HG03103 (cell line): ENCODE measurements at regions not wholly inside any gene's neighbourhood (a gene's known extent, or its start where the extent isn't known, plus 50 kb on each side); places are given as distances from the start of the nearest gene placed in this dataset.

ENCODE experiments used
- ATAC-seq: cut with Tn5 transposase; IDR thresholded peaks from one replicate; pipeline ENCODE4 v1.9.1; 2021; ENCODE audit warnings: low read depth; ENCODE audit not compliant: unreplicated experiment

GRCh38 chr2:7660816-7661215 lies 743.6 kb downstream of the RNF144A start:
- ATAC-seq: no peak

DNA sequence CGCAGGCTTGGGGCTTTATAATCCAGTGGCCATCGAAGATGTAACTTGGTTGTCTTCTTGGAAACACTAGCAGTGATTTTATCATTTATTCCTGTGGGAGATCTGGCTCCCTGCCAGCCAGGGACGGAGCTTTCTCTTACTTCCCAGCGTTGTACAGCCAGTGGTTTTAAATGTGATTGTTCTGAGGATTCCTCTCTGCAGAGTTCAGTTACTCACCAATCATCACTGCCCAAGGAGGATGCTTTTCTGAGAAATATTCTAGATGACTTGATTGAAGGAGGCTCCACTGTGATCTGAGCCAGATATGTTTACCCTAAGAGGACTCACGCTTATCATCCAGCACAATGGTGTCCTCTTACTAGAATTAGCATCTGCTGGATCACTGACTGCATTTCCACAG lies 744.3 kb downstream of the RNF144A start:
- no peak for ATAC-seq

- ATAC-seq: no peak
Measured at GRCh38 chr2:7665880-7666279, 748.7 kb downstream of the RNF144A start.

DNA sequence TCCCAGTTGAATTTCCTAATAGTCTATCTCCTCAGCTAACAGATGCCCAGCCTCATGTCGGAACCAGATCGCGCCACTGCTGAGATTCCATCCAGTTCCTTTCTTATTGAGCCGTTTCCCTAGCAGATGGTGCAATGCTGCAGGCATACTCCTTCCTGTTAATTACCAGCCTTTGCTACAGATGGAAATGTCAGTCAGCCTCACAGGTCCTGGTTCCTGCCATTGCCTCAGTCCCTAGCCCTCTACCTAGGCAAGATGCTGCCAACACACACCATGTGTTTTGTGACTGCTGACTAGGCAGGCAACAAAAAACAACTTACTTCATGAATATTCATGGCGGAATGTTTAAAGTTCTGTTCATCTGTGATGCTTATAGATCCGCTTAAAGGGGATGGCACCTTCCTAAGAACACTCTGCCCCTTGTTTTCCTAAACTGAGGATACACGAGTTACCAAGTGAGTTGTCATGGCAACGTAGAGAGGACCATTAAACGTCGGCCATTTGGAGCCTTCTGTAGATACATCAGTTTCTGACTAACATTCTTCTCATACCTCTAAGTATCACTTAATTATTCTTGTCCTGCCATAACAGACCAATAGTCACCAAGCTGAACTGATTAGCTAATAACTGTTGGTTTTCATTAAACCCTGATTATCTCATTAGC lies 749.5 kb downstream of the RNF144A start:
- ATAC-seq: no peak

DNA sequence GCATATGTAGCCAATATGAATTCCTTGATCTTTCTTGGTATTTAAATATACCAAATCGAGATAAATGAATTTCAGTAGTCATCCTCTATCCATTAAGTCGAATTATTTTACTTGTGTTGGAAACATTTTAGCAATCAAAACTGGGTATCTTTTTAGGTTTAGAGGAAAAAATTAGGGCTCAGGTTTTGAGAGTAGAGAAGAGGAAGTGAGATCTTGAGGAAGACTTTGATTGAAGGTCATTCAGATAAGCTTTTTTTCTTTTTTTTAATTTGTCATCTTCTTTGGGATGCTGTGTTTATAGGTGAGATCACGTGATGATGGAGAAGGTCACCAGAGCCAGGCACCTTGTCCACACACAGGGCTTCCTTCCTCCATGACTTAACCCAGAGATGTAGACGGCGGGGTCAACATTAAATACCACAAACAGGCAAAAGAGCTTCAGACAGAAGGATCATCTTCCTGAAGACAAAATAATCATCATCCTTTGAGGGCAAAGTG lies 750.1 kb downstream of the RNF144A start:
- ATAC-seq: no peak

- ATAC-seq: no peak
Measured at GRCh38 chr2:7670905-7671641, 753.9 kb downstream of the RNF144A start.

DNA sequence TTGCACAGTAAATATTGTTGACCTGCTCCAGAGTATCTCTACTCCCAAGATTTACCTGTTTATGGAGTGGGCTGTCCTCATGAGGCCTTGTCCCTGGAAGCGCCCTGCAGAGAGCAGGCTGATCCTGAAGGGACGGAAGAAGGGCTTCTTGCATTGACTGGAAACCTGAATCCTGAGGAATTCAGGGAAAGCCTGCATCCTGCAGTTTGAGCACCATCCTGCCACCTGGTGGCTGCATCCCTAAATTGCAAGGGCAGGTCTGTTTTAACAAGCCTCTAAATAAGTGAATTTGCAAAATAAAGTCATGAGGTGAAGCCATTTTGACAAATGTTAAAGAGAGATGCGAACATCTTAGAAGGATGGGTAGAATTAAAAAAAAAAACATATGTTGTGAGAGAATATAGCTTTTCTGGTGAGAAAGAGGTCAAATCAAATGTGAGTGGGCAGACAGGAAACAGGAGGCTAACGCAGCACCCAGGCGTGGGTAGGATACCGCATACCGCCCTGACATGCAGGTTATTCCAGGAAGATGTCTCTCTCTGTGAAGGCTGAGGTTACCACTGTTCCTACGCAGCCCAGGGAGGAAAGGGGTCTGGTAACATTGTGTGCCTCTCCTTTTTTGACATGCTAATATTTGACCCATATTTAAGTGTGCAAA lies 754.9 kb downstream of the RNF144A start:
- no peak for ATAC-seq

DNA sequence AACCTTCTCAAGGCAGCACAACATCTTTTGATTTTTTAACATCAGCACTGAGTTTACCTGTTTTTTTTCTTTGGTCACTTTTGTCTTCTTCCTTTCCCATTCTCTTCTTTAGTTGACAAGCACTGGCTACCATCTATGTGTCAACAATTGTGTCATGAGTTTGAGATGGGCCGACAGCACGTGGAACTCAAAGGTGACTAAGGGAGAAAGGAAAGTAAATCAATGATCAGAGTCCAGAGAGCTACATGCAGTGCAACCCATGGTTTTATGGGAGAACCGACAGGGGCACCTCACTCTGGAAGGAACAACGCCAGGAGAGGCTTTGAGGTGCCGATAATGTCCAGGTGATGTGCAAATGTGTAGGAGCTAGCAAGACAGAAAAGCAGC lies 755.5 kb downstream of the RNF144A start:
- ATAC-seq: no peak

DNA sequence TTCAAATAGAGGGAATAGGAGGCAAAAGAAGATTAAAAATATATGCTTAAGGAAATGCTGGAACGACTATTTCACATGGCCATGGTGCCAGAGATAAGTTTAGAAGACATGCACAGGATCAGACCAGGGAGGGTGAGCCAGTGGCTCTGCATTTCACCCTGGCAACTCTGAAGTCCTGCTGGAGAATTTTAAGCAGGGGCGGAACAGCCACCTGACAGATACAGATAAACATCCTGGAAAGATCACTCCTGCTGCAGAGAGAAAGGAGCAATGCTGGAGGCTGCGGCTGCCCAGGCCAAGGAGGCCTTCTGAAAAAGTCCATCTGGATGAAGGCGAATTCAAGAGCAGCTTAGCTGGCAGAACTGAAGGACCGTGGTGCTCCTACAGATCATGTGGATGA lies 755.9 kb downstream of the RNF144A start:
- no peak for ATAC-seq

- no peak for ATAC-seq
Measured at GRCh38 chr2:7673853-7674252, 756.6 kb downstream of the RNF144A start.

- no peak for ATAC-seq
Measured at GRCh38 chr2:7674606-7675005, 757.4 kb downstream of the RNF144A start.

GRCh38 chr2:7676714-7677113 lies 759.5 kb downstream of the RNF144A start:
- ATAC-seq: no peak

- ATAC-seq: no peak
Measured at GRCh38 chr2:7681881-7682461, 764.8 kb downstream of the RNF144A start.

- ATAC-seq: no peak
Measured at GRCh38 chr2:7683196-7683595, 766.0 kb downstream of the RNF144A start.

- no peak for ATAC-seq
Measured at GRCh38 chr2:7683708-7684107, 766.5 kb downstream of the RNF144A start.

DNA sequence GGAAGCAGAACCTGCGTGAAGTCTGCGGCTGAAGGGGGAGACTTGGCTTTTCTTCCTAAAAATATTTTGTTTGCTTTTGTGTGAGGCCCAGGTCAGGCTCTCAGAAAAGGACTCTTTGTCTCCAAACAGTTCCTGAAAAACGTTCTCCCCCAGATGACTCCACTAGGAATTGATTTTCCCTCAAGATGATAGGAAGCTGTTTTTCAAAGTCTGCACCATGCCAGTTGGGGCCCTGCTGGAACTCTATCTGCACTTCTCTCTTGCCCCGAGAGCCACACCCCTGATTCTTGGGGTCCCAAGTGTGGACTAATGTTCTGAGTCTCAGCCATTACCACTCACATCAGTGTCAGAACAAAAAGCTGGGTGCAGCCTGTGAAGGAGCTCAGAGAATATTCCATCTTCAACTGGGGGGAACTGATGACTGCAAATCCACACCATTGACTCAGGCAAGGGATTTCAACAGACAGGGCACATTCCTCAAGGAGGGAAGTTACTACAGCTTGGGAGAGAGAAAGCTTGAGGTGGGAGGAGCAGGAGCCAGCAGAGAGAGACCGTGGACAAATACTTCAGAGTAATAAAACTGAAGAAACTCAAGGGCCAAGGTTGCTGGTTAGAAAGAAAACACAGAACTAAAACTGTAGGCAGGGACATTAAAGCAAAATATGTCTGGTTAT lies 768.3 kb downstream of the RNF144A start:
- ATAC-seq: no peak

- no peak for ATAC-seq
Measured at GRCh38 chr2:7686016-7686385, 768.8 kb downstream of the RNF144A start.

- no peak for ATAC-seq
Measured at GRCh38 chr2:7691961-7692656, 774.9 kb downstream of the RNF144A start.

GRCh38 chr2:7692657-7693161 lies 775.5 kb downstream of the RNF144A start:
- ATAC-seq: no peak
